Effector CD8-positive, alpha-beta T cell (primary cell): ENCODE measurements at regions not wholly inside any gene's neighbourhood (a gene's known extent, or its start where the extent isn't known, plus 50 kb on each side); places are given as distances from the start of the nearest gene placed in this dataset.

Experiments used
- DNase-seq: peaks from one replicate; lab custom pipeline; 2025; lab: John Stamatoyannopoulos, UW

GRCh38 chr10:65861249-65861648 is 1064.6 kb upstream of the LRRTM3 start:
- no peak for DNase-seq
